H1 (cell line): ENCODE measurements at regions not wholly inside any gene's neighbourhood (a gene's known extent, or its start where the extent isn't known, plus 50 kb on each side); places are given as distances from the start of the nearest gene placed in this dataset.

Experiments
- CREB1 ChIP-seq: IDR thresholded peaks from 2 replicates; pipeline ENCODE4 v1.6.1; 2012; ENCODE audit warnings: inconsistent platforms
- CTCF ChIP-seq, 3 experiments: IDR thresholded peaks; 1 replicate in 2 of 3; 2 replicates in 1 of 3; pipeline versions ENCODE4 v1.5.1 to v1.6.1; 2011; ENCODE audit warnings: low read length in 3 of 3, mild to moderate bottlenecking in 3 of 3, inconsistent platforms in 2 of 3, low read depth in 1 of 3, moderate library complexity in 1 of 3; ENCODE audit not compliant: insufficient read depth in 1 of 3; ENCODE audit errors: control extremely low read depth in 1 of 3
- EP300 ChIP-seq, 2 experiments: IDR thresholded peaks; 1 replicate in 1 of 2; 2 replicates in 1 of 2; pipeline ENCODE4 v1.6.1; 2011 to 2012; ENCODE audit warnings: low read depth in 2 of 2, low read length in 2 of 2, mild to moderate bottlenecking in 2 of 2, borderline replicate concordance in 1 of 2, inconsistent platforms in 1 of 2, moderate library complexity in 1 of 2
- EZH2 ChIP-seq: fragments of 200-600 bp; sonication (generic); IDR thresholded peaks from 2 replicates; pipeline ENCODE4 v1.7.1; 2012; ENCODE audit warnings: low read depth, mild to moderate bottlenecking, moderate library complexity, low read length, inconsistent platforms; ENCODE audit not compliant: severe bottlenecking
- KDM1A ChIP-seq: fragments of 200-600, 300-600 bp; sonication (generic); IDR thresholded peaks from 2 replicates; pipeline ENCODE4 v1.7.1; 2016; ENCODE audit warnings: mild to moderate bottlenecking, low read length, borderline replicate concordance
- MAFK ChIP-seq: IDR thresholded peaks from 2 replicates; pipeline ENCODE4 v1.6.1; 2012; ENCODE audit warnings: low read depth, mild to moderate bottlenecking, improper control_type of control experiment, low read length
- MAX ChIP-seq: IDR thresholded peaks from 2 replicates; pipeline ENCODE4 v1.6.1; 2012; ENCODE audit warnings: inconsistent platforms
- PHF8 ChIP-seq: fragments of 200-600 bp; sonication (generic); conservative IDR thresholded peaks from 2 replicates; pipeline ENCODE4 v1.7.1; 2012; ENCODE audit warnings: low read depth, mild to moderate bottlenecking, inconsistent platforms, low read length, moderate library complexity
- POLR2AphosphoS5 ChIP-seq: IDR thresholded peaks from 2 replicates; pipeline ENCODE4 v1.6.1; 2011; ENCODE audit warnings: low read depth, low read length
- RXRA ChIP-seq: IDR thresholded peaks from 2 replicates; pipeline ENCODE4 v1.6.1; 2011; ENCODE audit warnings: low read depth, mild to moderate bottlenecking, low read length, moderate library complexity; ENCODE audit not compliant: insufficient read depth
- SAP30 ChIP-seq: fragments of 300-600 bp; sonication (generic); IDR thresholded peaks from 2 replicates; pipeline ENCODE4 v1.7.1; 2012; ENCODE audit warnings: low read length, moderate library complexity, mild to moderate bottlenecking, inconsistent platforms; ENCODE audit not compliant: insufficient read depth, insufficient replicate concordance
- TAF1 ChIP-seq: IDR thresholded peaks from 2 replicates; pipeline ENCODE4 v1.6.1; 2011; ENCODE audit warnings: mild to moderate bottlenecking, low read depth, low read length
- USF2 ChIP-seq: IDR thresholded peaks from 2 replicates; pipeline ENCODE4 v1.6.1; 2011; ENCODE audit warnings: low read length, improper control_type of control experiment

GRCh38 chr17:33970279-33970678, 284.8 kb upstream of the CCL2 start:
- no peak for TF ChIP-seq EZH2
- TF ChIP-seq PHF8: no peak
- no peak for TF ChIP-seq TAF1
- no peak for TF ChIP-seq KDM1A
- TF ChIP-seq CTCF (IDR thresholded peaks at IDR 0.05; ENCODE audit: control extremely low read depth in 1 of 3, insufficient read depth in 1 of 3, low read depth in 1 of 3, low read length in 3 of 3): no peak
- TF ChIP-seq MAX: no peak
- no peak for TF ChIP-seq POLR2AphosphoS5
- no peak for TF ChIP-seq RXRA
- no peak for TF ChIP-seq EP300 (IDR thresholded peaks at IDR 0.05; ENCODE audit: borderline replicate concordance in 1 of 2, low read depth in 2 of 2, low read length in 2 of 2)
- TF ChIP-seq USF2: no peak
- TF ChIP-seq MAFK: no peak
- no peak for TF ChIP-seq SAP30
- TF ChIP-seq CREB1: no peak
